ENCODE measurements at regions not wholly inside any gene's neighbourhood (a gene's known extent, or its start where the extent isn't known, plus 50 kb on each side); places are given as distances from the start of the nearest gene placed in this dataset.

DNA sequence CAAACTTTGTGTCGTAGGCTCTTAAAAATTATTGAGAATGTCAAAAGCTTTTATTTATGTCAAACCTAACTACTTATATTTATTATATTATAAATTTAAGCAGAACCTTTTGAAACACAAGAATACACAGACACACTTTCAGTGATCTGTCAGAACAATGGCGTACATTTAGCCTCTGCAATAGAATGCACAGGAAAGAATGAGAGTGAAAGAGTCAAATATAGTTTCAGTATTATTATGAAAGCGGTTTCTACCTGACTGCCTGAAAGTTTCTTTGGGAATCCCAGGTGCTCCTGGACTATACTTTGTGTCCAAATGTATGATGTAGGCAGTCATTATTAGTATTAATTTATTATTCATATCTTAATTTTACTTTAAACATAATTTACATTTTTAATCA is 872.0 kb upstream of the AGA start:
- Histone ChIP-seq H3K27me3 (ENCODE audit: control insufficient read depth, insufficient read depth, low read length) (no peaks in the 10 kb centered on the region), H4K5ac (ENCODE audit: low read depth, low read length) (no peak overlapping the region), H2AK5ac (ENCODE audit: low read depth, low read length) (no peak overlapping the region), H3K23ac (ENCODE audit: low read depth, low read length) (no peak overlapping the region), H3K27ac (ENCODE audit: insufficient read depth, low read length) (no peak overlapping the region), H3K4me1 (ENCODE audit: control insufficient read depth, insufficient read depth, low read length) (no peaks in the 10 kb centered on the region), H3K36me3 (ENCODE audit: control insufficient read depth, insufficient read depth, low read length) (no peaks in the 10 kb centered on the region), H3K9me3 (ENCODE audit: control insufficient read depth, insufficient read depth, low read length) (0 out of 2 replicates have a peak, but pooled peaks cover 2% of the 10 kb centered on the region), H4K91ac (ENCODE audit: insufficient read depth, low read depth, low read length) (no peak overlapping the region), H2BK120ac (ENCODE audit: low read depth, low read length) (no peak overlapping the region), H2AK9ac (replicated peaks; ENCODE audit: low read depth, low read length, poor library complexity) (no peak overlapping the region), H3K14ac (replicated peaks; ENCODE audit: low read depth, low read length) (no peak overlapping the region), H2BK20ac (ENCODE audit: low read depth, low read length) (no peak overlapping the region), H3K4me2 (ENCODE audit: low read depth, low read length) (no peak overlapping the region), H2BK15ac (ENCODE audit: low read depth, low read length) (no peak overlapping the region), H4K8ac (ENCODE audit: low read depth in 2 of 2, low read length in 2 of 2) (no peak overlapping the region), H2AFZ (replicated peaks; ENCODE audit: low read length, poor library complexity) (no peak overlapping the region), H3K4ac (ENCODE audit: low read depth, low read length) (no peak overlapping the region), H3K9ac (ENCODE audit: low read depth, low read length) (no peak overlapping the region), H3K18ac (ENCODE audit: low read depth, low read length) (no peak overlapping the region), H2BK5ac (ENCODE audit: low read depth, low read length, poor library complexity, severe bottlenecking) (no peak overlapping the region), H3K56ac (ENCODE audit: extremely low read depth, insufficient read depth, low read length) (no peak overlapping the region), H3K4me3 (ENCODE audit: insufficient read depth, low read depth, low read length) (no peak overlapping the region), H4K20me1 (ENCODE audit: insufficient read depth, low read length) (no peaks in the 10 kb centered on the region), H3K79me1 (ENCODE audit: low read depth in 1 of 2, low read length in 2 of 2) (no peaks in the 10 kb centered on the region), H3K9me1 (ENCODE audit: insufficient read depth, low read length) (no peaks in the 10 kb centered on the region)
- ChIA-PET CTCF (no interaction called here), POLR2A (ENCODE audit: unreplicated experiment) (no interaction called here)
- DNase-seq, result no peak
- intact Hi-C loops (cut with micrococcal nuclease), result no loop called here
- no peak for ATAC-seq (ENCODE audit: low read depth)
- in situ Hi-C loops (cut with MboI; ENCODE audit: low sequenced_read_pairs), result no loop called here
- dilution Hi-C loops (cut with HindIII; ENCODE audit: low sequenced_read_pairs, unreplicated experiment), result no loop called here
- TF ChIP-seq SMC3 (IDR thresholded peaks at IDR 0.05; ENCODE audit: low read depth, low read length), result no peak
- TF ChIP-seq, protein P1, sequence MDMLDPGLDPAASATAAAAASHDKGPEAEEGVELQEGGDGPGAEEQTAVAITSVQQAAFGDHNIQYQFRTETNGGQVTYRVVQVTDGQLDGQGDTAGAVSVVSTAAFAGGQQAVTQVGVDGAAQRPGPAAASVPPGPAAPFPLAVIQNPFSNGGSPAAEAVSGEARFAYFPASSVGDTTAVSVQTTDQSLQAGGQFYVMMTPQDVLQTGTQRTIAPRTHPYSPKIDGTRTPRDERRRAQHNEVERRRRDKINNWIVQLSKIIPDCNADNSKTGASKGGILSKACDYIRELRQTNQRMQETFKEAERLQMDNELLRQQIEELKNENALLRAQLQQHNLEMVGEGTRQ (IDR thresholded peaks at IDR 0.05; ENCODE audit: low read depth, low read length), result no peak
- TF ChIP-seq, protein P2, sequence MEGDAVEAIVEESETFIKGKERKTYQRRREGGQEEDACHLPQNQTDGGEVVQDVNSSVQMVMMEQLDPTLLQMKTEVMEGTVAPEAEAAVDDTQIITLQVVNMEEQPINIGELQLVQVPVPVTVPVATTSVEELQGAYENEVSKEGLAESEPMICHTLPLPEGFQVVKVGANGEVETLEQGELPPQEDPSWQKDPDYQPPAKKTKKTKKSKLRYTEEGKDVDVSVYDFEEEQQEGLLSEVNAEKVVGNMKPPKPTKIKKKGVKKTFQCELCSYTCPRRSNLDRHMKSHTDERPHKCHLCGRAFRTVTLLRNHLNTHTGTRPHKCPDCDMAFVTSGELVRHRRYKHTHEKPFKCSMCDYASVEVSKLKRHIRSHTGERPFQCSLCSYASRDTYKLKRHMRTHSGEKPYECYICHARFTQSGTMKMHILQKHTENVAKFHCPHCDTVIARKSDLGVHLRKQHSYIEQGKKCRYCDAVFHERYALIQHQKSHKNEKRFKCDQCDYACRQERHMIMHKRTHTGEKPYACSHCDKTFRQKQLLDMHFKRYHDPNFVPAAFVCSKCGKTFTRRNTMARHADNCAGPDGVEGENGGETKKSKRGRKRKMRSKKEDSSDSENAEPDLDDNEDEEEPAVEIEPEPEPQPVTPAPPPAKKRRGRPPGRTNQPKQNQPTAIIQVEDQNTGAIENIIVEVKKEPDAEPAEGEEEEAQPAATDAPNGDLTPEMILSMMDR (conservative IDR thresholded peaks at IDR 0.05; ENCODE audit: low read depth, low read length), result no peak
- no peak for TF ChIP-seq MAFK (IDR thresholded peaks at IDR 0.05; ENCODE audit: low read depth, low read length)
- no peak for TF ChIP-seq MXI1 (IDR thresholded peaks at IDR 0.05; ENCODE audit: borderline replicate concordance, low read depth, low read length)
- no peak for TF ChIP-seq RFX5 (IDR thresholded peaks at IDR 0.05; ENCODE audit: low read depth, low read length)
- TF ChIP-seq, protein P3, sequence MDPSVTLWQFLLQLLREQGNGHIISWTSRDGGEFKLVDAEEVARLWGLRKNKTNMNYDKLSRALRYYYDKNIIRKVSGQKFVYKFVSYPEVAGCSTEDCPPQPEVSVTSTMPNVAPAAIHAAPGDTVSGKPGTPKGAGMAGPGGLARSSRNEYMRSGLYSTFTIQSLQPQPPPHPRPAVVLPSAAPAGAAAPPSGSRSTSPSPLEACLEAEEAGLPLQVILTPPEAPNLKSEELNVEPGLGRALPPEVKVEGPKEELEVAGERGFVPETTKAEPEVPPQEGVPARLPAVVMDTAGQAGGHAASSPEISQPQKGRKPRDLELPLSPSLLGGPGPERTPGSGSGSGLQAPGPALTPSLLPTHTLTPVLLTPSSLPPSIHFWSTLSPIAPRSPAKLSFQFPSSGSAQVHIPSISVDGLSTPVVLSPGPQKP (IDR thresholded peaks at IDR 0.05; ENCODE audit: borderline replicate concordance, low read depth, low read length), result no peak
- TF ChIP-seq RAD21 (IDR thresholded peaks at IDR 0.05; ENCODE audit: low read length), result no peak
- no peak for TF ChIP-seq CEBPB (IDR thresholded peaks at IDR 0.05; ENCODE audit: low read depth, low read length)
- TF ChIP-seq CHD1 (IDR thresholded peaks at IDR 0.05; ENCODE audit: low read depth, low read length), result no peak
- TF ChIP-seq RCOR1 (IDR thresholded peaks at IDR 0.05; ENCODE audit: insufficient replicate concordance, low read length), result no peak
- TF ChIP-seq FOS (IDR thresholded peaks at IDR 0.05; ENCODE audit: low read depth, low read length), result no peak
- no CpG with 5 or more reads among the region's 3 CpGs for WGBS, 2 experiments (ENCODE audit: extremely low coverage in 2 of 2, insufficient read length in 1 of 2)
- no TSS peak for BruUV-seq (replicated peaks)

Measured in IMR-90 (cell line).